Activated CD8-positive, alpha-beta T cell treated with anti-CD3 and anti-CD28 coated beads for 36 hours (primary cell): ENCODE measurements at regions not wholly inside any gene's neighbourhood (a gene's known extent, or its start where the extent isn't known, plus 50 kb on each side); places are given as distances from the start of the nearest gene placed in this dataset.

Experiments used
- ATAC-seq: fragments of 200-7000 bp; cut with Tn5 transposase; one replicate; pipeline ENCODE4 v1.10.0; 2021; ENCODE audit warnings: mild to moderate bottlenecking, moderate library complexity
- CTCF ChIA-PET: fragments of 350-600 bp; sonication (Branson Sonifier 250); formaldehyde crosslinking; loops from one replicate; lab custom pipeline; 2021; ENCODE audit warnings: antibody characterized with exemption; lab: Charles Lee
- POLR2A ChIA-PET: fragments of 350-600 bp; sonication (Branson Sonifier 250); formaldehyde crosslinking; loops from one replicate; lab custom pipeline; 2021; ENCODE audit warnings: antibody characterized with exemption; lab: Charles Lee
- DNase-seq: peaks from one replicate; pipeline ENCODE4 v3.0.0-alpha.2; 2020
- H3K27ac Mint-ChIP-seq: one replicate; pipeline ENCODE4 v1.8.0; 2021; ENCODE audit warnings: mild to moderate bottlenecking, mixed read lengths
- H3K27me3 Mint-ChIP-seq: one replicate; pipeline ENCODE4 v1.8.0; 2021; ENCODE audit warnings: mixed read lengths
- H3K36me3 Mint-ChIP-seq: one replicate; pipeline ENCODE4 v1.8.0; 2021; ENCODE audit warnings: low read depth, mixed read lengths
- H3K4me1 Mint-ChIP-seq: one replicate; pipeline ENCODE4 v1.8.0; 2021; ENCODE audit warnings: low read depth, mixed read lengths
- H3K4me3 Mint-ChIP-seq: one replicate; pipeline ENCODE4 v1.8.0; 2021; ENCODE audit warnings: mild to moderate bottlenecking, moderate library complexity, mixed read lengths
- H3K9me3 Mint-ChIP-seq: one replicate; pipeline ENCODE4 v1.8.0; 2021; ENCODE audit warnings: mixed read lengths
- CTCF ChIP-seq: fragments of 200-600 bp; IDR thresholded peaks from one replicate; pipeline ENCODE4 v1.8.0; 2022; ENCODE audit warnings: antibody characterized with exemption, mild to moderate bottlenecking
- intact Hi-C: fragments of 100-400 bp; cut with micrococcal nuclease; formaldehyde crosslinking; loops from one replicate; pipeline ENCODE4 v1.10.0; 2022

GRCh38 chr5:57327561-57328367 is 153.9 kb downstream of the GPBP1 start:
- peak; percentile 7 for DNase-seq
- Mint-ChIP-seq H3K4me3 (no peak overlapping the region), H3K27ac (no peak overlapping the region)

GRCh38 chr5:57325678-57326397 is 152.0 kb downstream of the GPBP1 start:
- H3K4me3 Mint-ChIP-seq: no peak overlapping the region
- intact Hi-C loops: no loop called here
- H3K9me3 Mint-ChIP-seq: peaks cover 4% of the 10 kb centered on the region
- CTCF ChIA-PET: interaction anchor here (1.1 to 1.5 kb wide), 2 partner anchors 9 to 13 kb away, joined by 3 to 4 read pairs; no protein-coding TSS in a partner anchor
- H3K4me1 Mint-ChIP-seq: peaks cover 9% of the 10 kb centered on the region
- no peaks in the 10 kb centered on the region for H3K36me3 Mint-ChIP-seq
- no peak overlapping the region for H3K27ac Mint-ChIP-seq
- POLR2A ChIA-PET: no interaction called here
- DNase-seq: no peak
- no peak for TF ChIP-seq CTCF
- no peak for ATAC-seq
- no peaks in the 10 kb centered on the region for H3K27me3 Mint-ChIP-seq

More at GRCh38 chr5:57327561-57328367, 153.9 kb downstream of the GPBP1 start:
- Mint-ChIP-seq H3K9me3 (peaks cover 4% of the 10 kb centered on the region), H3K36me3 (no peaks in the 10 kb centered on the region), H3K27me3 (no peaks in the 10 kb centered on the region), H3K4me1 (peaks cover 9% of the 10 kb centered on the region)
- no peak for TF ChIP-seq CTCF
- ChIA-PET POLR2A (no interaction called here), CTCF (no interaction called here)
- intact Hi-C loops: no loop called here
- ATAC-seq: peak; percentile 60

DNA sequence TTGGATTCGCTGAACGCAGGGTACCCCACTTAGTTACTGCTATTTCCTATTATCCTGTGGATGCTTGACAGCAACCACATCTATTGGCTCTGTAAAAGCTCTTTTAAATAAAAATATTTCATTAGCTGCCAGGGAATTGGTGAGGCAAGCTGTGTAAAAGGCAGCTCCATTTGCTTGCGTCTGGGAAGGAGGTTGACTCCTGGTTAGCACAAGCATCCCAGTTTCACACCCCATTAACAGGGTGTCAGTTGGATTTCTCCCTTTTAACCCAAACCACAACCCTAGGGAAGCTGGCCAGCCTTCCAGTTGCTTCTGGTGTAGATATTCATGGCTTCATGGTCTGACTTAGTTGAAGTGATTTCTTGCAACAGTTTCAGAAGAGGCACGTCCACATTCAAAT is 151.0 kb downstream of the GPBP1 start:
- Mint-ChIP-seq H3K9me3 (peaks cover 4% of the 10 kb centered on the region), H3K4me3 (no peak overlapping the region), H3K36me3 (no peaks in the 10 kb centered on the region), H3K27ac (no peak overlapping the region), H3K27me3 (no peaks in the 10 kb centered on the region), H3K4me1 (peaks cover 9% of the 10 kb centered on the region)
- POLR2A ChIA-PET: no interaction called here
- CTCF ChIA-PET: interaction anchor here (1.0 to 1.5 kb wide), 2 partner anchors 10 to 14 kb away, joined by 3 read pairs; no protein-coding TSS in a partner anchor
- intact Hi-C loops: no loop called here
- DNase-seq (no peak), ATAC-seq (no peak)
- TF ChIP-seq CTCF: no peak

DNA sequence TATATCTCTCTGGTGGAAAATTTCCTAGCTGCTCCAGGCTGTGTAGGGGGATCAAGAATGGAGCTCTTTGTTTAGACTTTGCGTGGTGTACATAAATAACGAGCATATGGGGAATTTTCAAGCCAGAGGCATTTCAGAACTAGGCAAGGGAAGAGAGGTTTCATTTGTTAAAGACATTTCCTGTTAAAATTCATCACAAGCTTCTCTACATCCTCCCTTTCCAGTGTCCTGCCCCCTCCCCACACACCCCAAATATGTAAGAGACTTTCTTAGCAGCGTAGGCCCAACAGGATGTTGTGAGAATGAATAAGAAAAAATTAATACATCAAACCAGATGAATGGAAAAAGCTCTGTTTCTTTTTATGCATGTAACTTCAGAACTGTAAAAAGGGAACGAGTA is 150.3 kb downstream of the GPBP1 start:
- POLR2A ChIA-PET: no interaction called here
- TF ChIP-seq CTCF: no peak
- Mint-ChIP-seq H3K36me3 (no peaks in the 10 kb centered on the region), H3K4me3 (no peak overlapping the region), H3K27ac (peak overlapping the region; percentile 9), H3K9me3 (peaks cover 4% of the 10 kb centered on the region), H3K4me1 (peaks cover 9% of the 10 kb centered on the region), H3K27me3 (no peaks in the 10 kb centered on the region)
- CTCF ChIA-PET: interaction anchor here (1.0 to 1.5 kb wide), 2 partner anchors 11 to 14 kb away, joined by 3 read pairs; no protein-coding TSS in a partner anchor
- no peak for ATAC-seq
- intact Hi-C loops: no loop called here
- no peak for DNase-seq

- no peak for ATAC-seq
- H3K4me1 Mint-ChIP-seq: peaks cover 3% of the 10 kb centered on the region
- H3K36me3 Mint-ChIP-seq: no peaks in the 10 kb centered on the region
- H3K27ac Mint-ChIP-seq: no peak overlapping the region
- no peaks in the 10 kb centered on the region for H3K9me3 Mint-ChIP-seq
- H3K27me3 Mint-ChIP-seq: peaks cover 4% of the 10 kb centered on the region
- ChIA-PET CTCF (interaction anchor here (0.9 kb wide), 1 partner anchor 20 kb away, joined by 3 read pairs; no protein-coding TSS in a partner anchor), POLR2A (no interaction called here)
- no peak for TF ChIP-seq CTCF
- DNase-seq: no peak
- H3K4me3 Mint-ChIP-seq: no peak overlapping the region
- intact Hi-C loops: no loop called here
Observed at GRCh38 chr5:57320582-57320981, 146.7 kb downstream of the GPBP1 start.
